ENCODE measurements at regions not wholly inside any gene's neighbourhood (a gene's known extent, or its start where the extent isn't known, plus 50 kb on each side); places are given as distances from the start of the nearest gene placed in this dataset.

DNA sequence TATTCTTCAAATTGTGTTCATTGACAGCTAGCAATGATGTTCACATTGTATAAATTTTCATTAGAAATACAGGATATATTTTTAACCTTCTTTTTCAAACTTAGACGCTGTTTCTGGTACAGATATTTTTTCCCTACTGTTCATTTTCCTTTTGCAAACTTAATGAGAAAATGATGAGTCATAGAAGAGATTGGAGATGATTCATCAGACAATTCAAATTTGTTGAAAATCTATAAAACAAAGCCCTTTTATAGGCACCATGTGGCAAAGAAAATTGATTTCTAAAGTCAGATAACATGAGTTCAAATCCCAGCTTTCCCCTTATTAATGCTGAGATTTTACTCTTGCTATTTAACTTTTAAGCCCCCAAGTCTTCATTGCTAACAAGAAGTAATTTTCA is 728.8 kb upstream of the DDX18 start:
- no TSS peak for BruUV-seq (replicated peaks)
- Histone ChIP-seq H3K4me1 (ENCODE audit: control insufficient read depth in 1 of 2, insufficient read depth in 2 of 2, low read length in 2 of 2) (no peaks in the 10 kb centered on the region), H3K9ac (ENCODE audit: low read length) (no peak overlapping the region), H3K4me3 (replicated peaks in 1 of 2; ENCODE audit: low read depth in 1 of 2, low read length in 2 of 2) (no peak overlapping the region), H3K36me3 (ENCODE audit: control insufficient read depth in 1 of 2, insufficient read depth in 2 of 2, low read length in 2 of 2) (no peaks in the 10 kb centered on the region), H3K27me3 (ENCODE audit: insufficient read depth, low read length) (no peaks in the 10 kb centered on the region), H3K9me2 (ENCODE audit: insufficient read depth) (no peaks in the 10 kb centered on the region), H3K79me2 (ENCODE audit: insufficient read depth, low read length) (no peaks in the 10 kb centered on the region), H3K27ac (ENCODE audit: low read depth, low read length) (no peak overlapping the region), H3K4me2 (ENCODE audit: low read length) (no peak overlapping the region), H4K20me1 (ENCODE audit: insufficient read depth) (no peaks in the 10 kb centered on the region), H3K9me3 (ENCODE audit: control insufficient read depth in 1 of 2, insufficient read depth in 1 of 2, low read depth in 1 of 2, low read length in 2 of 2) (peaks cover 2 to 7% of the 10 kb centered on the region in 2 experiments; a peak in 2 of 4 replicates), H2AFZ (ENCODE audit: low read depth, low read length, poor library complexity, severe bottlenecking) (no peak overlapping the region)
- no peak for TF ChIP-seq POLR2AphosphoS5 (IDR thresholded peaks at IDR 0.05; ENCODE audit: low read depth, low read length)
- no peak for TF ChIP-seq FOSL1 (IDR thresholded peaks at IDR 0.05; ENCODE audit: low read depth)
- TF ChIP-seq POLR2A (IDR thresholded peaks at IDR 0.05; ENCODE audit: borderline replicate concordance, extremely low read depth, insufficient read depth, insufficient read length): no peak
- TF ChIP-seq, protein P1, sequence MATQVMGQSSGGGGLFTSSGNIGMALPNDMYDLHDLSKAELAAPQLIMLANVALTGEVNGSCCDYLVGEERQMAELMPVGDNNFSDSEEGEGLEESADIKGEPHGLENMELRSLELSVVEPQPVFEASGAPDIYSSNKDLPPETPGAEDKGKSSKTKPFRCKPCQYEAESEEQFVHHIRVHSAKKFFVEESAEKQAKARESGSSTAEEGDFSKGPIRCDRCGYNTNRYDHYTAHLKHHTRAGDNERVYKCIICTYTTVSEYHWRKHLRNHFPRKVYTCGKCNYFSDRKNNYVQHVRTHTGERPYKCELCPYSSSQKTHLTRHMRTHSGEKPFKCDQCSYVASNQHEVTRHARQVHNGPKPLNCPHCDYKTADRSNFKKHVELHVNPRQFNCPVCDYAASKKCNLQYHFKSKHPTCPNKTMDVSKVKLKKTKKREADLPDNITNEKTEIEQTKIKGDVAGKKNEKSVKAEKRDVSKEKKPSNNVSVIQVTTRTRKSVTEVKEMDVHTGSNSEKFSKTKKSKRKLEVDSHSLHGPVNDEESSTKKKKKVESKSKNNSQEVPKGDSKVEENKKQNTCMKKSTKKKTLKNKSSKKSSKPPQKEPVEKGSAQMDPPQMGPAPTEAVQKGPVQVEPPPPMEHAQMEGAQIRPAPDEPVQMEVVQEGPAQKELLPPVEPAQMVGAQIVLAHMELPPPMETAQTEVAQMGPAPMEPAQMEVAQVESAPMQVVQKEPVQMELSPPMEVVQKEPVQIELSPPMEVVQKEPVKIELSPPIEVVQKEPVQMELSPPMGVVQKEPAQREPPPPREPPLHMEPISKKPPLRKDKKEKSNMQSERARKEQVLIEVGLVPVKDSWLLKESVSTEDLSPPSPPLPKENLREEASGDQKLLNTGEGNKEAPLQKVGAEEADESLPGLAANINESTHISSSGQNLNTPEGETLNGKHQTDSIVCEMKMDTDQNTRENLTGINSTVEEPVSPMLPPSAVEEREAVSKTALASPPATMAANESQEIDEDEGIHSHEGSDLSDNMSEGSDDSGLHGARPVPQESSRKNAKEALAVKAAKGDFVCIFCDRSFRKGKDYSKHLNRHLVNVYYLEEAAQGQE (IDR thresholded peaks at IDR 0.05; ENCODE audit: low read depth): no peak
- no peak for TF ChIP-seq RAD21 (IDR thresholded peaks at IDR 0.05; ENCODE audit: low read depth)
- TF ChIP-seq SP1 (IDR thresholded peaks at IDR 0.05; ENCODE audit: low read depth): no peak
- TF ChIP-seq EZH2phosphoT487 (IDR thresholded peaks at IDR 0.05; ENCODE audit: borderline replicate concordance): no peak
- TF ChIP-seq, protein P2, sequence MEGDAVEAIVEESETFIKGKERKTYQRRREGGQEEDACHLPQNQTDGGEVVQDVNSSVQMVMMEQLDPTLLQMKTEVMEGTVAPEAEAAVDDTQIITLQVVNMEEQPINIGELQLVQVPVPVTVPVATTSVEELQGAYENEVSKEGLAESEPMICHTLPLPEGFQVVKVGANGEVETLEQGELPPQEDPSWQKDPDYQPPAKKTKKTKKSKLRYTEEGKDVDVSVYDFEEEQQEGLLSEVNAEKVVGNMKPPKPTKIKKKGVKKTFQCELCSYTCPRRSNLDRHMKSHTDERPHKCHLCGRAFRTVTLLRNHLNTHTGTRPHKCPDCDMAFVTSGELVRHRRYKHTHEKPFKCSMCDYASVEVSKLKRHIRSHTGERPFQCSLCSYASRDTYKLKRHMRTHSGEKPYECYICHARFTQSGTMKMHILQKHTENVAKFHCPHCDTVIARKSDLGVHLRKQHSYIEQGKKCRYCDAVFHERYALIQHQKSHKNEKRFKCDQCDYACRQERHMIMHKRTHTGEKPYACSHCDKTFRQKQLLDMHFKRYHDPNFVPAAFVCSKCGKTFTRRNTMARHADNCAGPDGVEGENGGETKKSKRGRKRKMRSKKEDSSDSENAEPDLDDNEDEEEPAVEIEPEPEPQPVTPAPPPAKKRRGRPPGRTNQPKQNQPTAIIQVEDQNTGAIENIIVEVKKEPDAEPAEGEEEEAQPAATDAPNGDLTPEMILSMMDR (IDR thresholded peaks at IDR 0.05 in 2 of 3, conservative IDR thresholded peaks at IDR 0.05 in 1 of 3; ENCODE audit: borderline replicate concordance in 1 of 3, insufficient read depth in 1 of 3, low read depth in 2 of 3, low read length in 2 of 3): no peak
- POLR2A ChIA-PET: no interaction called here
- ATAC-seq: no peak
- CTCF ChIA-PET: no interaction called here
- RAD21 ChIA-PET (ENCODE audit: low non-redundant PET in 1 of 2, low total read pairs in 2 of 2, uncharacterized antibody in 2 of 2, unreplicated experiment in 2 of 2): no interaction called here
- DNase-seq (ENCODE audit: low read depth, low spot score): no peak
- intact Hi-C loops (cut with micrococcal nuclease): no loop called here
